NCI-H2227 treated with DMSO at 0.1 percent for 48 hours (cell line): ENCODE measurements at regions not wholly inside any gene's neighbourhood (a gene's known extent, or its start where the extent isn't known, plus 50 kb on each side); places are given as distances from the start of the nearest gene placed in this dataset.

ENCODE experiments used
- DNase-seq: peaks from one replicate; lab custom pipeline; 2025; lab: John Stamatoyannopoulos, UW

GRCh38 chr1:38257374-38257773, 210.8 kb upstream of the POU3F1 start:
- no peak for DNase-seq

DNA sequence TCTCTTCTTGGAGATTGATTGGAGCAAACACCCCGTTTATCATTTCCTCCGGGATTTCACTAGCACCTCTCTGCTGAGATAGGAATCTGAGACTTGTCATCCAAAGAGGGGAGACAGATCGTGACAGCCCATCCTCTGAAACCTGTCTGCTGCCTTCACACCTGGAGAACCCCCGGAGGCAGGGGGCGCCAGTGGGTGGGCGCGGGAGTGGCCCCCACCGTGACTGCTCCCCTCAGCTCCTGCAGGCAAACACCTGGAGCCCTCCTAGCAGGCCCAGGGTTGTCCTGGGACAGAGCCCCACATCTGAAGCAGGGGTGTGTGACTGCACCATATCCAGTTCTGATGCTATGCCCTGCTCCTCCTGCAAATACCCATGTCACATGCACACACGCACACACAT, 209.5 kb upstream of the POU3F1 start:
- no peak for DNase-seq

DNA sequence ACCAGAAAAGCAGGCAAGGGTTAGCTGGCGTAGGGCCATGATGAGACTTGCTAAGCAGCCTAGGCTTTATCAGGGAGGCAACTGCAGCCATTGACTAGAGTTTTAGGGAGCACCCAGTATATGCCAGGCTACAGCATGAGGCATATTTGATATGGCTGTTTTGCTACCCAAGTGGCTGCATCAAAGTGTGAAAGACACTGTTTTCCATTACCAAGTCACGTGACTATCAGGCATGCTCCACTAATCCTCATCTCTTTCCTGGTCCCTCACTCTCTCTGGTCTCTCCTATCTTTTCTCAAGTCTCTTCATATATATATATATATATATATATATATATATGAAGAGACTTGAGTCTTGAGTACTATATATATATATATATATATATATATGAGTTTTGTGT, 206.7 kb upstream of the POU3F1 start:
- no peak for DNase-seq

DNA sequence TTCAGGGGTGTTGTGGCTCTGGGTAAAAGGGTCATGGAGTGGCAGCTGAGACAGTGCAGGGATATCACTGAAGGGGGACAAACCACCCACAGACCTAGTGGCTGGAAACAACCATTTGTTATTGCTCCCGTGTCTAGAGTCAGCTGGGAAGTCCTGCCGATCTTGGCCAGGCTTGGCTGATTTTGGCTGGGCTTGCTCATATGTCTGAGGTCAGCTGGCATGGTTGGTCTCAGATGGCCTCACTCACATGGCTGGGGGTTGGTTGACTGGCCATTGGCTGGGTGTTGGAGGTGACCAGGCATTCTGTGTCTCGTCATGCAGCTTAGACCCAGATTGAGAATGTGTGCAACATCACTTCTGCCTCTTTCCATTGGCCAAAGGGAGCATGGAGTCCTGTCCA, 203.8 kb upstream of the POU3F1 start:
- no peak for DNase-seq

- DNase-seq: no peak
Observed at GRCh38 chr1:38249001-38249400, 202.4 kb upstream of the POU3F1 start.

- DNase-seq: peak; percentile 35
Observed at GRCh38 chr1:38246955-38247952, 200.7 kb upstream of the POU3F1 start.

GRCh38 chr1:38244218-38244845, 197.7 kb upstream of the POU3F1 start:
- peak; percentile 62 for DNase-seq

GRCh38 chr1:38243106-38243505, 196.5 kb upstream of the POU3F1 start:
- DNase-seq: no peak

DNA sequence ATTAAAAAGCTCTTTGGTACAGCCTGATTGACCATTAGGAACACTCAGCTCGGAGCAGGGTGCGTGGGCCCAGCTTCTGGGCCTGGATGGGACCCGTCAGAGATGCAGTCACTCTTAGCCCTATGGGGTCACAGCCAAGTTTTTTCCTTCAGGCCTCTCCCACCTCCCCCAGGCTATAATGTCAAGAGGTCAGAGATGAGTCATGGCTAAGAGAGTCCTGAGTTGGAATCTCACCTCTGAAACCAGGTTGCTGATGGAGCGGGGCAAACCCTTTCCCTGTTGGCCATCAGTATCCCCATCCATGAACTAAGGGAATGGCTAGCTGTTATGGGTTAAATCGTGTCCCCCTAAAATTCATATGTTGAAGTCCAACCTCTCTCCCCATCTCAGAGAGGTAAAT, 195.9 kb upstream of the POU3F1 start:
- DNase-seq: no peak

GRCh38 chr1:38241594-38242334, 195.2 kb upstream of the POU3F1 start:
- DNase-seq: peak; percentile 65

DNA sequence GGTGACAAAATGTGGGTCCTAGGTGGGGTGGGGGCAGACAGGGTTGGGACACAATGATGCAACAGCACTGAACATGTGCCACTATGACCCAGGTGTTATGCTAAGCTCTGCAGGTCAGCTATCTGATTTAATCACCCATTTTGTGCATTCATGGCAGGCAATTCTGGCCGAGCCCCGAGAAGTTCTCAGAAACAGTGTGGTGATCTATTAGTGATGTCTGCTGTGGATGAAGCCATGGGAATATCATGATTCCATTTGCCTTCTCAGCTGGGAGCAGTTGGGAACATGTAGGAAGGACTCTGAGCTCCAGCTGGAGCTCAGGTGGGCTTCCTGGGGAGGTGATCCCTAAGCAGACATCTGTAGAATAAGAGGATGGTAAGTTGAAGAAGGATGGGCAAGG, 194.0 kb upstream of the POU3F1 start:
- no peak for DNase-seq

GRCh38 chr1:38239258-38239835, 192.8 kb upstream of the POU3F1 start:
- no peak for DNase-seq

DNA sequence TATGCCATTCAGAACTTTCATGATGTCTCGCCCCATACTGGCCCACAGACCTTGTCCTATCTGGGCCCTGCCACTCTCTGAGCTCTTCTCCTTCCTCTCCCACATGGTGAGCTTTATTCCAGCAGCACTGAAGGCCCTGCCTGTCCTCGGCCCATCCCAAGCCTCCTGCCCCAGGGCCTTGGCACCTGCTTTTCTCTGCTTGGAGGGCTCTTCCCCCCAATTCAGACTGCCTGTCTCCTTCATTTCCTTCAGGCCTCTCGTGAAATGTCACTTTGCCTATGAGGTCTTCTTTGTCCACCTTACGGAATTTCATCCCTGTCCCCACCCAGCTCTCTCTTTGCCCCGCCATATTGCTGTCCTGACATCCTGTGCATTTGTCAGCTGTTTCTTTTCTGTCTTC, 191.7 kb upstream of the POU3F1 start:
- no peak for DNase-seq

GRCh38 chr1:38235705-38236104, 189.1 kb upstream of the POU3F1 start:
- no peak for DNase-seq

GRCh38 chr1:38231941-38232340, 185.3 kb upstream of the POU3F1 start:
- DNase-seq: no peak

- no peak for DNase-seq
Observed at GRCh38 chr1:38228718-38229117, 182.1 kb upstream of the POU3F1 start.

DNA sequence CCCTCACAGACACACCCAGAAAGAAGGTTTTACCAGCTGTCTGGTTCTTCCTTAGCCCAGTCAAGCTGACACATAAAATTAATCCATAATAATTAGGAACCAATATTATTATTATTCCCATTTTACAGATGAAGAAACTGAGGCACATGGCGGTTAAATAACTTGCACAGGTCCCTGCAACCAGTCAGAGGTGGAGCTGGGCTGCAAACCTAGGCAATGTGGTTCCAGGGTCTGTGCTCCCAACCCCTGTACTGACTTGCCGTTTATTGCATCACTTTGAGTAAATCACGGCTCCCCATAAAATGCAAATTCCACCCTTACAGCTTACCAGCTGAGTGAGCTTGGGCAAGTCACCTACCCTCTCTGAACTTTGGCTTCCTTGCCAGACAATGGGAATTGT, 179.2 kb upstream of the POU3F1 start:
- DNase-seq: no peak

GRCh38 chr1:38223391-38223790, 176.8 kb upstream of the POU3F1 start:
- no peak for DNase-seq

DNA sequence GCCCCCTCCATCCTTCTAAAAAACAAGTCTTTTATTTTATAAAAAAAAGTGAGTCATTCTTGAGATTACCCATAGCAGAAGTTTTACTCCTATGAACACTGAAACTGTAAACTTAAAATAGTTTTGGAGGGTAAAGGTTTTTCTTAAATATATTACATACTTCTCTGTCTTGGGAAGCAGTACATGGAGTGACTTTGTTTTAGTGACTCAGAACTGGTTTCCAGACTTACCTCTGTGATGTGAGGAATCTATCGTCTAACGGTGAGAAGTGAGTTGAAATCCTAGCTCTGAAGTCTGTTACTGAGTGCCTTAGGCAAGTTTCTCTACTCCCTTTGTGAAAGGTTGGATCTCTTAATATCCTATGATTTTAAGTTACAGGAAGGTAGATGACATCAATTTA, 176.3 kb upstream of the POU3F1 start:
- no peak for DNase-seq

DNA sequence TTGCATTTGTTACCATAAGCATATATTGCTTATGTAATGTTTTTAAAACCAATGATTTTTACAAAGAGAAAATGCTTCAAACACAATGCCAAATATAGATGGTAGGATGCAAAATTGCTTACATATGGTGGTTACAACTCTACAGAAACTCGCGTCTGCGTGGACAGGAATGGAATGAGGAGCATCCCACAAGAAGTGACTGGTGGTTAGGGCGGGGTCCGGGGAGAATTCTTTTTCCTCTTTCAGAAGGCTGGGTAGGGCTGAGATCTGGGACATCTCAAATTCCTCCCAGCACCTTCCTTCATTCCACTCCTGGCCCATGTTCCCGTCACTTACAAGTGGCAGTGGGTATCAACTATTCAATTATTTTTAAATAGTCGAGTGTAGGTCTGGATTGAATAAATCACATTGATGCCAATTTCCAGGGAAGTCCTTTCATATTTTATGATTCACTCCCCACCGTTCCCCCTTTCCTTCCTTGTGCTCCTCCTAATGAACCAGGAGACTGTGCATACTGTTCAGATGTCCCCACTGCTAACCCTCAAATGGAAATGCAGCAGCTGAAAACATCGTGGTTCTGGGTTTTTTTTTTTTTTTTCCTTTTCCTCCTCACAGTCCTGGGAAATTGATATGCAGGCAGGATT, 174.5 kb upstream of the POU3F1 start:
- no peak for DNase-seq

GRCh38 chr1:38217316-38217715, 170.7 kb upstream of the POU3F1 start:
- DNase-seq: no peak
